WI38 (cell line): ENCODE measurements at regions not wholly inside any gene's neighbourhood (a gene's known extent, or its start where the extent isn't known, plus 50 kb on each side); places are given as distances from the start of the nearest gene placed in this dataset.

Source experiments
- H3K4me3 ChIP-seq: 2 replicates; pipeline ENCODE4 v1.5.1; 2011; ENCODE audit warnings: low read depth, mild to moderate bottlenecking, control low read depth, low read length
- CTCF ChIP-seq: IDR thresholded peaks from 2 replicates; pipeline ENCODE4 v1.5.1; 2012; ENCODE audit warnings: low read depth, mild to moderate bottlenecking, control low read depth, low read length

GRCh38 chr6:156449569-156449968, 327.6 kb upstream of the ARID1B start:
- no peak overlapping the region for H3K4me3 ChIP-seq
- TF ChIP-seq CTCF: no peak

GRCh38 chr6:156449128-156449527, 328.1 kb upstream of the ARID1B start:
- no peak for TF ChIP-seq CTCF
- H3K4me3 ChIP-seq: no peak overlapping the region

GRCh38 chr6:156448579-156448978, 328.6 kb upstream of the ARID1B start:
- no peak for TF ChIP-seq CTCF
- no peak overlapping the region for H3K4me3 ChIP-seq

GRCh38 chr6:156440688-156441087, 336.5 kb upstream of the ARID1B start:
- TF ChIP-seq CTCF: no peak
- H3K4me3 ChIP-seq: no peak overlapping the region

- H3K4me3 ChIP-seq: no peak overlapping the region
- TF ChIP-seq CTCF: no peak
Observed at GRCh38 chr6:156438350-156438923, 338.7 kb upstream of the ARID1B start.

- no peak for TF ChIP-seq CTCF
- no peak overlapping the region for H3K4me3 ChIP-seq
Observed at GRCh38 chr6:156437121-156437879, 339.9 kb upstream of the ARID1B start.

- TF ChIP-seq CTCF: no peak
Observed at GRCh38 chr6:156434795-156435190, 342.4 kb upstream of the ARID1B start.

More at GRCh38 chr6:156434795-156435190, 342.4 kb upstream of the ARID1B start:
- no peak overlapping the region for H3K4me3 ChIP-seq
